HL-60 (cell line): ENCODE measurements at regions not wholly inside any gene's neighbourhood (a gene's known extent, or its start where the extent isn't known, plus 50 kb on each side); places are given as distances from the start of the nearest gene placed in this dataset.

Source experiments
- DNase-seq, 2 experiments: peaks; one replicate each; pipeline ENCODE4 v3.0.0-alpha.2; 2010 to 2020; ENCODE audit warnings: low read depth in 1 of 2, low spot score in 1 of 2
- H3K27ac ChIP-seq: fragments of 250-450 bp; sonication (Bioruptor Pico); replicated peaks from 2 replicates; pipeline ENCODE4 v1.5.1; 2020; ENCODE audit warnings: mild to moderate bottlenecking, moderate library complexity
- H3K27me3 ChIP-seq: fragments of 250-450 bp; sonication (Bioruptor Pico); 2 replicates; pipeline ENCODE4 v1.5.1; 2021; ENCODE audit warnings: mild to moderate bottlenecking, moderate library complexity; ENCODE audit not compliant: insufficient read depth, poor library complexity, severe bottlenecking
- H3K4me3 ChIP-seq: replicated peaks from 2 replicates; pipeline ENCODE4 v1.5.1; 2011; ENCODE audit warnings: mild to moderate bottlenecking, control low read depth, low read length; ENCODE audit not compliant: insufficient read depth
- GABPA ChIP-seq: IDR thresholded peaks from 2 replicates; pipeline ENCODE4 v1.6.1; 2012; ENCODE audit warnings: low read depth
- POLR2AphosphoS5 ChIP-seq: IDR thresholded peaks from 2 replicates; pipeline ENCODE4 v1.6.1; 2012; ENCODE audit warnings: low read depth
- SPI1 ChIP-seq: IDR thresholded peaks from 2 replicates; pipeline ENCODE4 v1.6.1; 2012; ENCODE audit warnings: low read depth, mild to moderate bottlenecking, borderline replicate concordance
- TF ChIP-seq, protein P1 (sequence below): IDR thresholded peaks from one replicate; pipeline ENCODE4 v1.5.1; 2011; ENCODE audit warnings: low read length, control low read depth, inconsistent platforms; ENCODE audit not compliant: insufficient read depth
- TF ChIP-seq, protein P2 (sequence below): IDR thresholded peaks from 2 replicates; pipeline ENCODE4 v1.6.1; 2012; ENCODE audit warnings: low read depth; ENCODE audit not compliant: insufficient replicate concordance

DNA sequence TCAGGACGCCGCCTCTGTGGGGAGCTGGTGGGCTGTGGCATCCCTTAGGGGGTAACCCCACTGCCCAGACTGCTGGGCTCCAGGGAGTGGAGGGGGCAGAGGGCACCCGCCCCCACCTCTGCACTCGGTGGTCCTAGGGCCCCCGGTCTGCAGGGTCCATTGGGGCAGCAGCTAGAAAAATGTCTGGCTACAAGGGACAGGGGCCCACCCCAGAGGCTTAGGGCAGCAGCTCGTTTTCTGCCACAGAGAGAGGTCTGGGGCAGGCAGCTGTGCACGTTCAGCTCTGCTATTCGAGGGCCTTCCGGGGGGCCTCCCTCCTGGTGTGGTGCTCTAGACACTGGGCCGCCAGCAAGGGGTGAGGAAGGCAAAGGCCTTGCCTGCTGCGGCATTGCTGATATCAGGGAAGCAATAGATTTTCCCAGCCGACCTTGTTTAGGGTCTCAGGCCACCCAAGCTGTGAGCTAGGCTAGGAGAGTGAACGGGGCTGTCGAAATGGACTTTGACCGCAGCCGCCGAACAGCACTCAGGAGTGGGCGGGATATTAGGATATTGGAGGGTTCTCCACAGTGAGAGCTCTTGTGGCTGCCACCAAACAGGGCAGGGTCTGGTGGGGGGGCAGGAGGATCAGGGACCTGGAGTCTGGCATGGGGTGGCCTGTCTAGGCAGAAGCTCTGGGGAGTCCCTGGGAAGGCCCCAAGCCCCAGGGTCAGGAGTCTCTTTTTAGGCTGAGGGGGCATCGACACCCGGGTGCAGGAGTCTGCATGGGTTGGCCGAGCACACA lies 61.4 kb upstream of the KLF13 start:
- TF ChIP-seq SPI1 (no peak), GABPA (no peak), POLR2AphosphoS5 (no peak)
- TF ChIP-seq, protein P1, sequence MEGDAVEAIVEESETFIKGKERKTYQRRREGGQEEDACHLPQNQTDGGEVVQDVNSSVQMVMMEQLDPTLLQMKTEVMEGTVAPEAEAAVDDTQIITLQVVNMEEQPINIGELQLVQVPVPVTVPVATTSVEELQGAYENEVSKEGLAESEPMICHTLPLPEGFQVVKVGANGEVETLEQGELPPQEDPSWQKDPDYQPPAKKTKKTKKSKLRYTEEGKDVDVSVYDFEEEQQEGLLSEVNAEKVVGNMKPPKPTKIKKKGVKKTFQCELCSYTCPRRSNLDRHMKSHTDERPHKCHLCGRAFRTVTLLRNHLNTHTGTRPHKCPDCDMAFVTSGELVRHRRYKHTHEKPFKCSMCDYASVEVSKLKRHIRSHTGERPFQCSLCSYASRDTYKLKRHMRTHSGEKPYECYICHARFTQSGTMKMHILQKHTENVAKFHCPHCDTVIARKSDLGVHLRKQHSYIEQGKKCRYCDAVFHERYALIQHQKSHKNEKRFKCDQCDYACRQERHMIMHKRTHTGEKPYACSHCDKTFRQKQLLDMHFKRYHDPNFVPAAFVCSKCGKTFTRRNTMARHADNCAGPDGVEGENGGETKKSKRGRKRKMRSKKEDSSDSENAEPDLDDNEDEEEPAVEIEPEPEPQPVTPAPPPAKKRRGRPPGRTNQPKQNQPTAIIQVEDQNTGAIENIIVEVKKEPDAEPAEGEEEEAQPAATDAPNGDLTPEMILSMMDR: no peak
- TF ChIP-seq, protein P2, sequence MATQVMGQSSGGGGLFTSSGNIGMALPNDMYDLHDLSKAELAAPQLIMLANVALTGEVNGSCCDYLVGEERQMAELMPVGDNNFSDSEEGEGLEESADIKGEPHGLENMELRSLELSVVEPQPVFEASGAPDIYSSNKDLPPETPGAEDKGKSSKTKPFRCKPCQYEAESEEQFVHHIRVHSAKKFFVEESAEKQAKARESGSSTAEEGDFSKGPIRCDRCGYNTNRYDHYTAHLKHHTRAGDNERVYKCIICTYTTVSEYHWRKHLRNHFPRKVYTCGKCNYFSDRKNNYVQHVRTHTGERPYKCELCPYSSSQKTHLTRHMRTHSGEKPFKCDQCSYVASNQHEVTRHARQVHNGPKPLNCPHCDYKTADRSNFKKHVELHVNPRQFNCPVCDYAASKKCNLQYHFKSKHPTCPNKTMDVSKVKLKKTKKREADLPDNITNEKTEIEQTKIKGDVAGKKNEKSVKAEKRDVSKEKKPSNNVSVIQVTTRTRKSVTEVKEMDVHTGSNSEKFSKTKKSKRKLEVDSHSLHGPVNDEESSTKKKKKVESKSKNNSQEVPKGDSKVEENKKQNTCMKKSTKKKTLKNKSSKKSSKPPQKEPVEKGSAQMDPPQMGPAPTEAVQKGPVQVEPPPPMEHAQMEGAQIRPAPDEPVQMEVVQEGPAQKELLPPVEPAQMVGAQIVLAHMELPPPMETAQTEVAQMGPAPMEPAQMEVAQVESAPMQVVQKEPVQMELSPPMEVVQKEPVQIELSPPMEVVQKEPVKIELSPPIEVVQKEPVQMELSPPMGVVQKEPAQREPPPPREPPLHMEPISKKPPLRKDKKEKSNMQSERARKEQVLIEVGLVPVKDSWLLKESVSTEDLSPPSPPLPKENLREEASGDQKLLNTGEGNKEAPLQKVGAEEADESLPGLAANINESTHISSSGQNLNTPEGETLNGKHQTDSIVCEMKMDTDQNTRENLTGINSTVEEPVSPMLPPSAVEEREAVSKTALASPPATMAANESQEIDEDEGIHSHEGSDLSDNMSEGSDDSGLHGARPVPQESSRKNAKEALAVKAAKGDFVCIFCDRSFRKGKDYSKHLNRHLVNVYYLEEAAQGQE: no peak
- no peak for DNase-seq
- H3K27me3 ChIP-seq: no peaks in the 10 kb centered on the region
- no peak overlapping the region for H3K4me3 ChIP-seq
- H3K27ac ChIP-seq: peak overlapping the region; percentile 93

DNA sequence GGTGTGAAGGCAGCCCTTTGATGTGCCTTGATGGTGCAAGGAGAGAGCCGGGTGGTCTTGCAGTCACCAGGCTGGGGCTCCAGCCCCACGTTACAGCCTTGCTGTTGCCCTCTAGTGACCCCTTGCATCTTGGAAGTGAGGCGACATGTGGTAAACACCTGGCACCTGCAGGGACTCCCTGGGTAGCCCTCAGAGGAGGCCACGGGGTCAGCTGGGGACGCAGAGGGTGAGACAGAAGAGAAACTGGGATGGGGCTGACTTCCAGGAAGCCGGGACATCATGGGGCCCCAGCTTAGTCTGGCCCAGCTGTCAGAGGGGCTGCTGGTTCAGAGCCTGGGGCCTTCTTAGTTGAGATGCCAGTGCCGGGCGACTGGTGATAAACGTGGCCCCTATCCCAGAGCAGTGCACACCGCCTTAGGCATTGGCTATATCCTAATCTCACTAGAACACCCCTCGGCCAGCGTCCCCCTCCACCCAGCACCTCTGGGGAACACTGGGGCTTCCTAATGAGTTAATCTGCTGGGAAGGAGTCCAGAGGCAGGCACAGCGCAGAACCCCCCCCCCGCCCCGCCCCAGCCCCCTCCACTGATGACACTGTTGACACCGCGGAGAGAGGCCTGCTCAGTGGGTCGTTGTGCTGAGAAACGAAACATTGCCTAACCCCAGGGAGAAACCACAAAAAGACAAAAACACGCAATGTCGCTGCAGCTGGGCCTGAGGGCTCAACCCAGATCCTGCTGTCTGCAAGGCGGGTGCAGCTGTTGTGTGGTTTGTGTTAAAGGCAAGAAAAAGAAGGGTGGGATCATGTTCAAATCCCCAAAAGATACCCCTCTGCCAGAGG lies 60.5 kb upstream of the KLF13 start:
- Histone ChIP-seq H3K4me3 (no peak overlapping the region), H3K27me3 (no peaks in the 10 kb centered on the region), H3K27ac (peak overlapping the region; percentile 93)
- peak; percentile 97 to 98 for DNase-seq
- TF ChIP-seq SPI1 (no peak), POLR2AphosphoS5 (peak; percentile 99), GABPA (no peak)
- TF ChIP-seq, protein P2: no peak
- TF ChIP-seq, protein P1: no peak

DNA sequence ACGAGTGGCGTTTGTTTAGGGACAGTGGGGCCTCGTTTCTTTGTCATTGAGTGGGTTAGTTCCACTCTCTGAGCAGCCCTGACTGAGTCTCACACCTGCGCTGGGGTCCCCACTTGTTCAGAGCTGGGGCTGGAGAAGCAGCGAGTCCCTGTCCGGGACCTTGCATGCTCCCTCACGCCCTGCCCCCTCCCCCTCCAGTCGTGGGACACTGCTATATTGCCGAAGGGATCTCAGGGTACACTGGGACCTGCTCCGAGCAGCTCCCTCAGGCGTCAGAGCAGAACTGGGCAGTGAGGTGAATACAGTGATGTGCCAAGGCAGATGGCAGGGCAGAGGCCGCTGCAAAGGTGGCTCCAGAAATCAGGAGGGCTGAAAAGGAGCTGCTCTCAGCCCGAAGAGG lies 59.9 kb upstream of the KLF13 start:
- Histone ChIP-seq H3K27ac (peak overlapping the region; percentile 93), H3K27me3 (no peaks in the 10 kb centered on the region), H3K4me3 (no peak overlapping the region)
- TF ChIP-seq SPI1 (no peak), GABPA (no peak), POLR2AphosphoS5 (no peak)
- TF ChIP-seq, protein P2: no peak
- TF ChIP-seq, protein P1: no peak
- DNase-seq: peak; percentile 62 to 82
